Lower leg skin (tissue), 3 donors: ENCODE measurements at regions not wholly inside any gene's neighbourhood (a gene's known extent, or its start where the extent isn't known, plus 50 kb on each side); places are given as distances from the start of the nearest gene placed in this dataset.

ENCODE experiments used
- CTCF ChIP-seq, 3 donors: fragments of 450-650 bp; IDR thresholded peaks; one replicate each; pipeline ENCODE4 v1.5.1; 2016; ENCODE audit warnings: antibody characterized with exemption in 3 of 3, mild to moderate bottlenecking in 3 of 3, moderate library complexity in 2 of 3
- POLR2A ChIP-seq, 2 donors: fragments of 450-650 bp; IDR thresholded peaks; one replicate each; pipeline ENCODE4 v1.6.1; 2016 to 2017; ENCODE audit warnings: antibody characterized with exemption in 2 of 2, mild to moderate bottlenecking in 1 of 2, moderate library complexity in 1 of 2

GRCh38 chr21:26652854-26653253 is 79.8 kb upstream of the CYYR1 start:
- TF ChIP-seq CTCF (IDR thresholded peaks at IDR 0.05): no peak
- TF ChIP-seq POLR2A (IDR thresholded peaks at IDR 0.05): no peak
